K562 (cell line): ENCODE measurements at regions not wholly inside any gene's neighbourhood (a gene's known extent, or its start where the extent isn't known, plus 50 kb on each side); places are given as distances from the start of the nearest gene placed in this dataset.

ENCODE experiments used
- ATAC-seq: fragments of 200-7000 bp; cut with Tn5 transposase; 3 replicates; pipeline ENCODE4 v1.9.1; 2020; ENCODE audit warnings: moderate library complexity
- BruUV-seq: library from RNA; stranded (reverse); fragments of 400-500 nt; replicated peaks from 2 replicates; lab custom pipeline; 2021; lab: Mats Ljungman, UMichigan
- CTCF ChIA-PET: fragments of 300-600 bp; formaldehyde crosslinking; extraction: SDS; loops from one replicate; lab custom pipeline; 2021; ENCODE audit warnings: low intra/inter-chr PET ratio; lab: Yijun Ruan, JAX
- POLR2A ChIA-PET: fragments of 300-600, 350-650 bp; sonication (Branson Sonifier 250); formaldehyde crosslinking; extraction: SDS; loops from one replicate; lab custom pipeline; 2021; ENCODE audit warnings: antibody characterized with exemption, inconsistent platforms; lab: Yijun Ruan, JAX
- DNase-seq, 4 experiments: peaks; one replicate each; pipeline versions ENCODE4 v3.0.0 to v3.0.0-alpha.2; 2011 to 2018; ENCODE audit warnings: low spot score in 3 of 4, mixed read lengths in 3 of 4; ENCODE audit errors: extremely low read depth in 1 of 4
- FAIRE-seq: peaks from 2 replicates; lab custom pipeline; 2011; peaks lifted over from hg19 to GRCh38; lab: Jason Lieb, UNC
- H2AFZ ChIP-seq: 2 replicates; pipeline ENCODE4 v1.6.0; 2011; ENCODE audit warnings: low read depth, low read length, control low read depth, inconsistent platforms
- H3K27ac ChIP-seq: fragments of 200-600 bp; 3 replicates; pipeline ENCODE4 v1.8.0; 2011; ENCODE audit warnings: low read depth, mild to moderate bottlenecking, control low read depth, inconsistent platforms, low read length, moderate library complexity, mixed read lengths; ENCODE audit errors: extremely low read depth
- H3K27me3 ChIP-seq, 2 experiments: fragments of 300-600 bp in 1 of 2; 2 replicates in 1 of 2; 3 replicates in 1 of 2; pipeline versions ENCODE4 v1.6.0 to v1.8.0; 2011; ENCODE audit warnings: inconsistent platforms in 2 of 2, low read length in 2 of 2, mild to moderate bottlenecking in 1 of 2, mixed read lengths in 1 of 2, moderate library complexity in 1 of 2; ENCODE audit not compliant: control insufficient read depth in 2 of 2, insufficient read depth in 2 of 2
- H3K36me3 ChIP-seq: fragments of 300-600 bp; 3 replicates; pipeline ENCODE4 v1.8.0; 2011; ENCODE audit warnings: mild to moderate bottlenecking, low read length, inconsistent platforms; ENCODE audit not compliant: control insufficient read depth, insufficient read depth
- H3K4me1 ChIP-seq, 2 experiments: fragments of 200-600 bp in 1 of 2; replicated peaks in 1 of 2; 2 replicates in 1 of 2; 3 replicates in 1 of 2; pipeline versions ENCODE4 v1.5.1 to v1.8.0; 2011; ENCODE audit warnings: inconsistent platforms in 2 of 2, low read length in 2 of 2, mild to moderate bottlenecking in 1 of 2, mixed read lengths in 1 of 2, moderate library complexity in 1 of 2; ENCODE audit not compliant: control insufficient read depth in 2 of 2, insufficient read depth in 2 of 2
- H3K4me2 ChIP-seq: 2 replicates; pipeline ENCODE4 v1.6.1; 2011; ENCODE audit warnings: low read length, control low read depth, inconsistent platforms, mixed read lengths; ENCODE audit not compliant: insufficient read depth
- H3K4me3 ChIP-seq: fragments of 200-600 bp; sonication (generic), shearing (Covaris generic); 2 replicates; pipeline ENCODE4 v1.5.1; 2016; ENCODE audit warnings: control low read depth, inconsistent platforms
- H3K79me2 ChIP-seq: fragments of 200-600 bp; 3 replicates; pipeline ENCODE4 v1.8.0; 2011; ENCODE audit warnings: low read length, inconsistent platforms; ENCODE audit not compliant: control insufficient read depth, insufficient read depth
- H3K9ac ChIP-seq, 2 experiments: 2 replicates each; pipeline versions ENCODE4 v1.6.0 to v1.6.1; 2011; ENCODE audit warnings: low read depth in 2 of 2, low read length in 2 of 2, control low read depth in 1 of 2, inconsistent platforms in 1 of 2, mild to moderate bottlenecking in 1 of 2, mixed read lengths in 1 of 2; ENCODE audit not compliant: insufficient read depth in 1 of 2
- H3K9me1 ChIP-seq: one replicate; pipeline ENCODE4 v1.6.0; 2011; ENCODE audit warnings: inconsistent platforms, mild to moderate bottlenecking, low read length, moderate library complexity; ENCODE audit not compliant: control insufficient read depth, insufficient read depth
- H3K9me3 ChIP-seq: replicated peaks from 2 replicates; pipeline ENCODE4 v1.5.1; 2011; ENCODE audit warnings: low read depth, low read length, inconsistent platforms; ENCODE audit not compliant: control insufficient read depth, insufficient read depth
- H4K20me1 ChIP-seq: replicated peaks from 2 replicates; pipeline ENCODE4 v1.6.1; 2011; ENCODE audit warnings: low read length, inconsistent platforms, mixed read lengths; ENCODE audit not compliant: control insufficient read depth, insufficient read depth
- CBX3 ChIP-seq, 2 experiments: IDR thresholded peaks; 1 replicate in 1 of 2; 2 replicates in 1 of 2; pipeline ENCODE4 v1.6.1; 2012; ENCODE audit warnings: inconsistent platforms in 2 of 2, low read length in 2 of 2, borderline replicate concordance in 1 of 2, control low read depth in 1 of 2
- ETV1 ChIP-seq: fragments of 450-650 bp; conservative IDR thresholded peaks from 2 replicates; pipeline ENCODE4 v1.6.1; 2016; ENCODE audit warnings: missing genetic modification characterization, control low read depth, low read depth, missing compliant biosample characterization
- GABPB1 ChIP-seq: sonication (generic); formaldehyde crosslinking; IDR thresholded peaks from 2 replicates; pipeline ENCODE4 v1.8.0; 2022; ENCODE audit warnings: mild to moderate bottlenecking, missing genetic modification reagents
- KDM5B ChIP-seq: fragments of 200-600 bp; sonication (generic); IDR thresholded peaks from 2 replicates; pipeline ENCODE4 v1.6.1; 2012; ENCODE audit warnings: low read depth, mild to moderate bottlenecking, moderate library complexity, low read length, control low read depth, inconsistent platforms; ENCODE audit not compliant: insufficient replicate concordance
- RBM15 ChIP-seq: fragments of 200-400 bp; formaldehyde crosslinking; IDR thresholded peaks from 2 replicates; pipeline ENCODE4 v1.6.1; 2018; ENCODE audit warnings: mild to moderate bottlenecking, low read length, moderate library complexity; ENCODE audit not compliant: insufficient read depth
- RBM34 ChIP-seq: fragments of 200-400 bp; formaldehyde crosslinking; IDR thresholded peaks from 2 replicates; pipeline ENCODE4 v1.6.1; 2018; ENCODE audit warnings: low read length, borderline replicate concordance; ENCODE audit not compliant: insufficient read depth
- RFX1 ChIP-seq: fragments of 450-650 bp; IDR thresholded peaks from 2 replicates; pipeline ENCODE4 v1.6.1; 2016; ENCODE audit warnings: mild to moderate bottlenecking, moderate library complexity
- TBL1XR1 ChIP-seq, 2 experiments: IDR thresholded peaks; 2 replicates each; pipeline ENCODE4 v1.6.1; 2012; ENCODE audit warnings: improper control_type of control experiment in 2 of 2, low read length in 2 of 2, mild to moderate bottlenecking in 1 of 2
- ZNF316 ChIP-seq: fragments of 450-650 bp; IDR thresholded peaks from 2 replicates; pipeline ENCODE4 v1.6.1; 2016
- WGBS: fragments of 100-300 bp; shearing (Covaris generic); methylation state at CpG from one replicate; pipeline ENCODE4 v1.1.6; 2016; ENCODE audit warnings: low coverage, mixed read lengths; ENCODE audit not compliant: insufficient coverage; ENCODE audit errors: missing lambda C conversion rate; 5-methylcytosine and 5-hydroxymethylcytosine counted together
- in situ Hi-C: fragments of 300-500 bp; cut with MboI; formaldehyde crosslinking; loops from 4 replicates; pipeline ENCODE4 v1.15.0; 2018; ENCODE audit warnings: inconsistent platforms, mixed read lengths
- intact Hi-C: fragments of 100-400 bp; cut with micrococcal nuclease; formaldehyde crosslinking; loops from 2 replicates; pipeline ENCODE4 v1.14.2; 2022
- TF ChIP-seq, protein P1 (sequence below): fragments of 200-800 bp; sonication (Bioruptor generic); IDR thresholded peaks from 2 replicates; pipeline ENCODE4 v1.6.1; 2017; ENCODE audit warnings: missing genetic modification characterization, missing compliant biosample characterization

DNA sequence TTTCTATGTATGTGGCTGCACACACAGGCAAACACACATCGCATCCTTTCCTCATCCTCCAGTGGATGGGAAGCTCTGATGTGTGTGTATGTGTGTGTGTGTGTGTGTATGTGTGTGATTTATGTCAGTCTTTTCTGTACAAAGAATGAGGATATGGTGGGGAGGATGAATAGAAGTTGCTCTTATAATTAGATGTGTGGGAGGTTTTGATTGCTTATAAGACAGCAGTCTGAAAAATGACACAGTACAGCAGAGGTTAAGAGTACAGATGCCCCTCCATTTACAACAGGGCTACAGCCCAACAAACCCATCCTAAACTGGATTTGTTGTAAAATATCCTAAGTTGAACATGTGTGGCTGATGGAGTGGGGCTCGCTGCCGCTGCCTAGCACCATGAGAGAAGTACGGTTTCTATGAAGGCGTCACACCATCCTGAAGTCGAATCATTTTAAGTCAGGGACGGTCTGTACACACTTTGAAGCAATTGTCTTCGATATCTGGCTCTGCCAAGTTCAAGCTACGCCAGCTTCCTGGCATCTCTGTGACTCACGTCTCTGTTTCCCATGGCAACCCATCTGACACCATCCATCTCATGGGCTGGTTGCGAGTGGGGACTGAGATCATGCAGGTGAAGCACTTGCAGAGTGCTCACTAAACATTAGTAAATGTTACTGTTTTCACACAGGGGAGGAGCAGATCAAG is 252.6 kb downstream of the MYLK4 start:
- Histone ChIP-seq H3K9me3 (no peaks in the 10 kb centered on the region), H3K9me1 (no peaks in the 10 kb centered on the region), H3K4me2 (no peak overlapping the region), H3K27me3 (peaks cover 2 to 22% of the 10 kb centered on the region in 2 experiments; a peak in 1 of 5 replicates), H3K27ac (no peak overlapping the region), H3K9ac (no peak overlapping the region)
- intact Hi-C loops, result no loop called here
- no peak for ATAC-seq
- TF ChIP-seq ETV1 (tag), result no peak
- peak; percentile 28; the same call in 1 of the 2 replicates for TF ChIP-seq RFX1
- TF ChIP-seq, all 486 proteins: peak for 1
- no TSS peak for BruUV-seq
- 1% methylated on average over 11 of the region's 11 CpGs for WGBS
- DNase-seq (no peak), FAIRE-seq (no peak)
- in situ Hi-C loops, result no loop called here
- Histone ChIP-seq H3K4me1 (no peaks in the 10 kb centered on the region), H3K79me2 (no peaks in the 10 kb centered on the region), H4K20me1 (no peaks in the 10 kb centered on the region), H3K36me3 (no peaks in the 10 kb centered on the region), H2AFZ (no peak overlapping the region), H3K4me3 (no peak overlapping the region)
- CTCF ChIA-PET, result no interaction called here
- POLR2A ChIA-PET, result interaction anchor here (0.9 kb wide), 1 partner anchor 13 kb away, joined by 3 read pairs; no protein-coding TSS in a partner anchor

DNA sequence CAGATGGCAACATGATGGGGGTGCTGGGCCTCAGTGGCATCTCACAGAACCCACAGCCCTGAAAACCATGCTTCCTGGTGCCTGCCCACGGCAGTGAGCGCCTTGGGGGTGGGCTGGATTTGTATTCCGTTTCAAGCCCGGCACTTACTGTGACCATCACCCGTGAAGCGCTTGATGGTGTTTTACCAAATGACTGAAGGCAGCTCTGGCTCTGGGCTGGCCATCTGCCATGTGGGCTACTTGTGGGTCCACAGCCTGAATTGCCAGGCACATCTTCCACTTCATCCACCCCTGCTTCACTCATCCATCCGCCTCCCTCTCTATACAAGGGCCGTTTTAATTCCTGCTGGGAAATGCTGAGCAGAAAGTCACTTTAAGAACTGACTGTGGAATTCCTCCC is 250.9 kb upstream of the GMDS start:
- CTCF ChIA-PET, result no interaction called here
- H3K4me3 ChIP-seq, result no peak overlapping the region
- no peaks in the 10 kb centered on the region for H3K9me3 ChIP-seq
- POLR2A ChIA-PET, result no interaction called here
- in situ Hi-C loops (no loop called here), intact Hi-C loops (no loop called here)
- no peak for DNase-seq
- peaks cover 0 to 11% of the 10 kb centered on the region in 2 experiments; a peak in 2 of 5 replicates for H3K27me3 ChIP-seq
- TF ChIP-seq RBM34, result no peak
- TF ChIP-seq GABPB1 (CRISPR knock-in tag), result no peak
- TF ChIP-seq ZNF316, result no peak
- TF ChIP-seq, protein P1, sequence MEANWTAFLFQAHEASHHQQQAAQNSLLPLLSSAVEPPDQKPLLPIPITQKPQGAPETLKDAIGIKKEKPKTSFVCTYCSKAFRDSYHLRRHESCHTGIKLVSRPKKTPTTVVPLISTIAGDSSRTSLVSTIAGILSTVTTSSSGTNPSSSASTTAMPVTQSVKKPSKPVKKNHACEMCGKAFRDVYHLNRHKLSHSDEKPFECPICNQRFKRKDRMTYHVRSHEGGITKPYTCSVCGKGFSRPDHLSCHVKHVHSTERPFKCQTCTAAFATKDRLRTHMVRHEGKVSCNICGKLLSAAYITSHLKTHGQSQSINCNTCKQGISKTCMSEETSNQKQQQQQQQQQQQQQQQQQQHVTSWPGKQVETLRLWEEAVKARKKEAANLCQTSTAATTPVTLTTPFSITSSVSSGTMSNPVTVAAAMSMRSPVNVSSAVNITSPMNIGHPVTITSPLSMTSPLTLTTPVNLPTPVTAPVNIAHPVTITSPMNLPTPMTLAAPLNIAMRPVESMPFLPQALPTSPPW, result no peak
- no peak for TF ChIP-seq CBX3 (IDR thresholded peaks at IDR 0.05; ENCODE audit: borderline replicate concordance in 1 of 2, low read length in 2 of 2)
- no peak for TF ChIP-seq RBM15
- TF ChIP-seq TBL1XR1 (IDR thresholded peaks at IDR 0.05; ENCODE audit: low read length in 2 of 2), result no peak
- no peak for TF ChIP-seq KDM5B
- no peaks in the 10 kb centered on the region for H3K4me1 ChIP-seq
- no TSS peak for BruUV-seq
- no peak overlapping the region for H3K9ac ChIP-seq
- H3K36me3 ChIP-seq, result no peaks in the 10 kb centered on the region
- H4K20me1 ChIP-seq, result no peaks in the 10 kb centered on the region
- H3K4me2 ChIP-seq, result no peak overlapping the region
- H3K27ac ChIP-seq, result no peak overlapping the region
- FAIRE-seq, result no peak
- under 1% methylated on average over 8 of the region's 8 CpGs for WGBS
- no peak overlapping the region for H2AFZ ChIP-seq
- no peaks in the 10 kb centered on the region for H3K9me1 ChIP-seq
- H3K79me2 ChIP-seq, result no peaks in the 10 kb centered on the region
- no peak for ATAC-seq
